ENCODE measurements at regions not wholly inside any gene's neighbourhood (a gene's known extent, or its start where the extent isn't known, plus 50 kb on each side); places are given as distances from the start of the nearest gene placed in this dataset.
A peak's percentile ranks its signal among the peaks of the same experiment; 100 is the strongest.

GRCh38 chr12:46460682-46461210, 88.2 kb upstream of the SLC38A2 start:
- DNase-seq (ENCODE audit: low read depth in 1 of 2, low spot score in 1 of 2) (no peak), ATAC-seq (peak in 1 of 2 experiments; percentile 19; a peak in 1 of 6 replicates), FAIRE-seq (no peak)
- 94% methylated on average over 2 of the region's 2 CpGs for WGBS (ENCODE audit: missing lambda C conversion rate)
- H3K9me3 ChIP-seq = peaks cover 3% of the 10 kb centered on the region; the same call in 1 of the 3 replicates
- H3K27ac ChIP-seq = peak overlapping the region; percentile 10 to 44; a peak in 3 of 6 replicates
- ChIA-PET POLR2A (no interaction called here), CTCF (interaction anchor here (1.3 to 1.4 kb wide), 2 partner anchors 11 to 217 kb away, joined by 3 read pairs; no protein-coding TSS in a partner anchor)
- peaks cover 23% of the 10 kb centered on the region for H3K4me1 ChIP-seq
- TF ChIP-seq, protein P1, sequence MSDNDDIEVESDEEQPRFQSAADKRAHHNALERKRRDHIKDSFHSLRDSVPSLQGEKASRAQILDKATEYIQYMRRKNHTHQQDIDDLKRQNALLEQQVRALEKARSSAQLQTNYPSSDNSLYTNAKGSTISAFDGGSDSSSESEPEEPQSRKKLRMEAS (IDR thresholded peaks at IDR 0.05) = no peak
- TF ChIP-seq JUN (IDR thresholded peaks at IDR 0.05) = no peak
- TF ChIP-seq SREBF2 (IDR thresholded peaks at IDR 0.05) = no peak
- TF ChIP-seq CEBPB (IDR thresholded peaks at IDR 0.05) = no peak
- no peak for TF ChIP-seq MAFK (IDR thresholded peaks at IDR 0.05; ENCODE audit: partially characterized antibody)
- no peak for TF ChIP-seq ZNF302 (CRISPR knock-in tag; IDR thresholded peaks at IDR 0.05)
- TF ChIP-seq USF2 (IDR thresholded peaks at IDR 0.05) = no peak
- TF ChIP-seq RFX5 (IDR thresholded peaks at IDR 0.05) = no peak
- TF ChIP-seq FOSL2 (IDR thresholded peaks at IDR 0.05) = no peak
- TF ChIP-seq FOSL2 (CRISPR knock-in tag; IDR thresholded peaks at IDR 0.05) = no peak
- TF ChIP-seq ZSCAN20 (CRISPR knock-in tag; IDR thresholded peaks at IDR 0.05) = no peak
- no peak for TF ChIP-seq EP300 (IDR thresholded peaks at IDR 0.05)
- no peak overlapping the region for H3K4me2 ChIP-seq
- H3K4me3 ChIP-seq = no peak overlapping the region

DNA sequence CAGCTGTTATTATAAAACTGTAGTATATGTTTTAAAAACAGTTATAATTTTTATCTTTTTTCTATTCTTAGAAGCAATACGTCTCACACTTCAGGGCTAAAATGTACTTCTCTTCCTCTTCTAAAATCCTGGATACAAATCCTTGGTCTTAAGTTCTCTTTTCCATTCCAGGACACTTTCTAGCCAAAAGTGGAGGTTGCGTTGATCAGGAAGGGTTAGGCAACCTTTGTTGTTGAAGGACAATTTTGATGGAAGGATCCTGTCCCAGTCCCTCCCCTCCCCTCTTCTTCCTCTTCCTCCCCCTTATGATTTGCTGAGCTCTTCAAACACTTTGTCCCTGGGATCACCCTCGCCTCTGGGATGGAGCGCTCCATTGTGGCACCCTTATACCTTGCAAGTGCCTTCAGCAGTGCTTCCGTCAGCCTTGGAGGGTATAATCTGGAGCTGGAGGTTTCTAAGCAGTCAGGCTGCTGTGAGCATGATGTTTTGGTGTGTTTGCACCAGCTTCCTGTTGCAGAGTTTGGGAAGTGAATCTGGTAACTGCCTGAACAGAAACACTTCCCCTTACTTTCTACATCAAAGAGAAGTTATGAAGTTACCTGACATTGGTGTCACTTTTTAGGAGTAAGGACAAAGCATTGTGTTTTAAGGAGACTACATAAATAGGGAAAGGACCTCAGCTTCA, 87.4 kb upstream of the SLC38A2 start:
- DNase-seq (ENCODE audit: low read depth in 1 of 2, low spot score in 1 of 2) = no peak
- Histone ChIP-seq H3K4me3 (no peak overlapping the region), H3K9me3 (no peaks in the 10 kb centered on the region; the same call in 2 of the 3 replicates), H3K4me2 (no peak overlapping the region), H3K4me1 (peaks cover 26% of the 10 kb centered on the region), H3K27ac (peak overlapping the region; percentile 24 to 39; a peak in 2 of 6 replicates)
- FAIRE-seq = no peak
- ChIA-PET CTCF (interaction anchor here (0.6 to 1.4 kb wide), 4 partner anchors 12 to 217 kb away, joined by 3 to 4 read pairs (median 3); no protein-coding TSS in a partner anchor), POLR2A (no interaction called here)
- 91% methylated on average over 5 of the region's 5 CpGs for WGBS (ENCODE audit: missing lambda C conversion rate)
- TF ChIP-seq HOXA7 (CRISPR knock-in tag; IDR thresholded peaks at IDR 0.05) (no peak), NPAS2 (CRISPR knock-in tag; IDR thresholded peaks at IDR 0.05; ENCODE audit: borderline replicate concordance) (no peak), NFE2L2 (conservative IDR thresholded peaks at IDR 0.05; ENCODE audit: low read length) (no peak), TFCP2L1 (CRISPR knock-in tag; IDR thresholded peaks at IDR 0.05) (no peak), HOXB5 (CRISPR knock-in tag; IDR thresholded peaks at IDR 0.05) (no peak), MYC (IDR thresholded peaks at IDR 0.05; ENCODE audit: borderline replicate concordance, low read length) (no peak), POLR2A (IDR thresholded peaks at IDR 0.05; ENCODE audit: low read length) (no peak), RAD21 (conservative IDR thresholded peaks at IDR 0.05 in 1 of 2, IDR thresholded peaks at IDR 0.05 in 1 of 2) (no peak), MAZ (IDR thresholded peaks at IDR 0.05; ENCODE audit: borderline replicate concordance, low read depth, low read length) (no peak), FOSL2 (IDR thresholded peaks at IDR 0.05) (no peak), FOSL2 (CRISPR knock-in tag; IDR thresholded peaks at IDR 0.05) (no peak), USF2 (IDR thresholded peaks at IDR 0.05) (no peak), RNF2 (IDR thresholded peaks at IDR 0.05; ENCODE audit: borderline replicate concordance, low read depth) (no peak), BHLHE40 (IDR thresholded peaks at IDR 0.05; ENCODE audit: low read depth, low read length) (no peak)
- TF ChIP-seq, protein P2, sequence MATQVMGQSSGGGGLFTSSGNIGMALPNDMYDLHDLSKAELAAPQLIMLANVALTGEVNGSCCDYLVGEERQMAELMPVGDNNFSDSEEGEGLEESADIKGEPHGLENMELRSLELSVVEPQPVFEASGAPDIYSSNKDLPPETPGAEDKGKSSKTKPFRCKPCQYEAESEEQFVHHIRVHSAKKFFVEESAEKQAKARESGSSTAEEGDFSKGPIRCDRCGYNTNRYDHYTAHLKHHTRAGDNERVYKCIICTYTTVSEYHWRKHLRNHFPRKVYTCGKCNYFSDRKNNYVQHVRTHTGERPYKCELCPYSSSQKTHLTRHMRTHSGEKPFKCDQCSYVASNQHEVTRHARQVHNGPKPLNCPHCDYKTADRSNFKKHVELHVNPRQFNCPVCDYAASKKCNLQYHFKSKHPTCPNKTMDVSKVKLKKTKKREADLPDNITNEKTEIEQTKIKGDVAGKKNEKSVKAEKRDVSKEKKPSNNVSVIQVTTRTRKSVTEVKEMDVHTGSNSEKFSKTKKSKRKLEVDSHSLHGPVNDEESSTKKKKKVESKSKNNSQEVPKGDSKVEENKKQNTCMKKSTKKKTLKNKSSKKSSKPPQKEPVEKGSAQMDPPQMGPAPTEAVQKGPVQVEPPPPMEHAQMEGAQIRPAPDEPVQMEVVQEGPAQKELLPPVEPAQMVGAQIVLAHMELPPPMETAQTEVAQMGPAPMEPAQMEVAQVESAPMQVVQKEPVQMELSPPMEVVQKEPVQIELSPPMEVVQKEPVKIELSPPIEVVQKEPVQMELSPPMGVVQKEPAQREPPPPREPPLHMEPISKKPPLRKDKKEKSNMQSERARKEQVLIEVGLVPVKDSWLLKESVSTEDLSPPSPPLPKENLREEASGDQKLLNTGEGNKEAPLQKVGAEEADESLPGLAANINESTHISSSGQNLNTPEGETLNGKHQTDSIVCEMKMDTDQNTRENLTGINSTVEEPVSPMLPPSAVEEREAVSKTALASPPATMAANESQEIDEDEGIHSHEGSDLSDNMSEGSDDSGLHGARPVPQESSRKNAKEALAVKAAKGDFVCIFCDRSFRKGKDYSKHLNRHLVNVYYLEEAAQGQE (IDR thresholded peaks at IDR 0.05) = no peak
- TF ChIP-seq, protein P1 (IDR thresholded peaks at IDR 0.05) = no peak
- TF ChIP-seq, protein P3, sequence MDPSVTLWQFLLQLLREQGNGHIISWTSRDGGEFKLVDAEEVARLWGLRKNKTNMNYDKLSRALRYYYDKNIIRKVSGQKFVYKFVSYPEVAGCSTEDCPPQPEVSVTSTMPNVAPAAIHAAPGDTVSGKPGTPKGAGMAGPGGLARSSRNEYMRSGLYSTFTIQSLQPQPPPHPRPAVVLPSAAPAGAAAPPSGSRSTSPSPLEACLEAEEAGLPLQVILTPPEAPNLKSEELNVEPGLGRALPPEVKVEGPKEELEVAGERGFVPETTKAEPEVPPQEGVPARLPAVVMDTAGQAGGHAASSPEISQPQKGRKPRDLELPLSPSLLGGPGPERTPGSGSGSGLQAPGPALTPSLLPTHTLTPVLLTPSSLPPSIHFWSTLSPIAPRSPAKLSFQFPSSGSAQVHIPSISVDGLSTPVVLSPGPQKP (IDR thresholded peaks at IDR 0.05; ENCODE audit: low read depth, low read length) = no peak
- no peak for ATAC-seq

Data from A549 (cell line).